AG09309 (cell line): ENCODE measurements at regions not wholly inside any gene's neighbourhood (a gene's known extent, or its start where the extent isn't known, plus 50 kb on each side); places are given as distances from the start of the nearest gene placed in this dataset.

Experiments used
- DNase-seq: peaks from one replicate; pipeline ENCODE4 v3.0.0-alpha.2; 2010; ENCODE audit warnings: low read depth
- H3K4me3 ChIP-seq: 2 replicates; pipeline ENCODE4 v1.5.1; 2011; ENCODE audit warnings: mild to moderate bottlenecking, low read depth, low read length, moderate library complexity; ENCODE audit not compliant: control insufficient read depth
- TF ChIP-seq, protein P1 (sequence below): IDR thresholded peaks from 2 replicates; pipeline ENCODE4 v1.5.1; 2011; ENCODE audit warnings: mild to moderate bottlenecking, low read depth, low read length, inconsistent platforms; ENCODE audit not compliant: insufficient read depth, control insufficient read depth; ENCODE audit errors: missing control alignments

DNA sequence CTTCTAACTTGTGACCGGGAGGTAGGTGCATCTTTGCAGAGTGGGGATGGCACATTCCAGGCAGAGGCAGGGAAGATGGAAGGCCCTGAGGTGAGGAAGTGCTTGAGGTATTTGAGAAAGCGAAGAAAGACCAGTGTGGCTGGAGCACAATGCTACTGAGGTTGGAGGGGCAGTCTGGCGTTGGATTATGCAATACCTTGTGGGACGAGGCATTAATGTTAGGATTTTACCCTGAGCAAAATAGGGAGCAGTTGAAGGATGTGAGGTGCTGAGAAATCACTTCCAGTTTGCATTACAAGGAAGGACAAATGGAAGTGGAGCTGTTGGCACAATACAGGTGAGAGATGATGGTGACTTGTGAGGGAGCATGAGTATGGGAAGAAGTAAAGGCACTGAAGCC, 145.5 kb downstream of the KCNA5 start:
- TF ChIP-seq, protein P1, sequence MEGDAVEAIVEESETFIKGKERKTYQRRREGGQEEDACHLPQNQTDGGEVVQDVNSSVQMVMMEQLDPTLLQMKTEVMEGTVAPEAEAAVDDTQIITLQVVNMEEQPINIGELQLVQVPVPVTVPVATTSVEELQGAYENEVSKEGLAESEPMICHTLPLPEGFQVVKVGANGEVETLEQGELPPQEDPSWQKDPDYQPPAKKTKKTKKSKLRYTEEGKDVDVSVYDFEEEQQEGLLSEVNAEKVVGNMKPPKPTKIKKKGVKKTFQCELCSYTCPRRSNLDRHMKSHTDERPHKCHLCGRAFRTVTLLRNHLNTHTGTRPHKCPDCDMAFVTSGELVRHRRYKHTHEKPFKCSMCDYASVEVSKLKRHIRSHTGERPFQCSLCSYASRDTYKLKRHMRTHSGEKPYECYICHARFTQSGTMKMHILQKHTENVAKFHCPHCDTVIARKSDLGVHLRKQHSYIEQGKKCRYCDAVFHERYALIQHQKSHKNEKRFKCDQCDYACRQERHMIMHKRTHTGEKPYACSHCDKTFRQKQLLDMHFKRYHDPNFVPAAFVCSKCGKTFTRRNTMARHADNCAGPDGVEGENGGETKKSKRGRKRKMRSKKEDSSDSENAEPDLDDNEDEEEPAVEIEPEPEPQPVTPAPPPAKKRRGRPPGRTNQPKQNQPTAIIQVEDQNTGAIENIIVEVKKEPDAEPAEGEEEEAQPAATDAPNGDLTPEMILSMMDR, result no peak
- no peak for DNase-seq

DNA sequence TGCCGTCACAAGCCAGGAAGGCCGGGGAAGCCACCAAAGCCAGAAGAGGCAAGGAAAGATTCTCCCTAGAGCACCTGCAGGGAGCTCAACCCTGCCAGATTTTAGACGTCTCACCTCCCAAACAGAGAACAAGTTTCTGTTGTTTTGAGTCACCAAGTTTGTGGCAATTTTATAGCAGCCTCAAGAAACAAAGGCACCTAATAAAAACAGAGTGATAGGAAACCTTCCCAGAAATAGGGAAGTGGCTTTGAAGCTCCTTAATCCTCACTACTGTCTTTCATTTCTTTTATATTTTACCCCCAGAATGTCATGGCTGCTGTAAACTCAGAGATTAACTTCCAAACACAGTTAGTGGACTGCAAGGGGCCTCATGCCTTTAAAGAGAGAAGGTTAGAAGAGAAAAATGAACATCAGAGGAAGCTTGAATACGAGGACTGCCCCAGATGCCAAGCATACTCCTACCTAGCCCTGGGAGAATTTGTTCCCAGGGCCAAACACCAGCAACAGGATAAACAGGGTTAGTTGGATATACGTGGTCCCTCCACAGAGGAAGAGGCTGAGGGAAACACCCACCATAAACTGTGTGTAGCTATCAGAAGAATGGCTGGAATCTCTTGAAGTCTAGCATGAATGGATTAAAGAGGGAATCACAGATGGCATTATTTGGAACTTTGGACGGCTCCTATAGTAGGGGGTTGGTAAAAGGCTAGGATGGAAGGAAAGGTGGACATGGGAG, 148.3 kb downstream of the KCNA5 start:
- no peak for DNase-seq
- no peak overlapping the region for H3K4me3 ChIP-seq
- TF ChIP-seq, protein P1, result no peak

More for the DNA sequence above, 145.5 kb downstream of the KCNA5 start:
- H3K4me3 ChIP-seq, result no peak overlapping the region

DNA sequence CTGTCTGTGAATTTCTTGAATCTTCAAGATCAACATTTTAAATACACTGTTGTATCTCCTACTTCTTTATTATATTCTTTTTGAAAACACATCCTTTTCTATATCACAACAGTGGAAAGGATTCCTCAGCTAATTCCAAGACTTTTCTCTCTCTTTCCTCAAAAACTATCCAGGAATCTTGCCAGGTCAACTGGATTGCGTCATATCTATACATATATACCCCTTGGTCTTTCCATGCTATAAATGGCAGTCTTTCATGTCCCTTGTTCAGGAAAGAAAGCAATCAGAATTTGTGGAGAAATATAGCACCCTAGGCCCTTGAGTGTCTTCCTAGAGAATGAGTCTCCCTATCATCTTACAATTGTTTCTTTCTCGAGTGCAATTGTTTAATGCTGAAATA, 149.0 kb downstream of the KCNA5 start:
- TF ChIP-seq, protein P1, result no peak
- DNase-seq, result no peak
- H3K4me3 ChIP-seq, result no peak overlapping the region

DNA sequence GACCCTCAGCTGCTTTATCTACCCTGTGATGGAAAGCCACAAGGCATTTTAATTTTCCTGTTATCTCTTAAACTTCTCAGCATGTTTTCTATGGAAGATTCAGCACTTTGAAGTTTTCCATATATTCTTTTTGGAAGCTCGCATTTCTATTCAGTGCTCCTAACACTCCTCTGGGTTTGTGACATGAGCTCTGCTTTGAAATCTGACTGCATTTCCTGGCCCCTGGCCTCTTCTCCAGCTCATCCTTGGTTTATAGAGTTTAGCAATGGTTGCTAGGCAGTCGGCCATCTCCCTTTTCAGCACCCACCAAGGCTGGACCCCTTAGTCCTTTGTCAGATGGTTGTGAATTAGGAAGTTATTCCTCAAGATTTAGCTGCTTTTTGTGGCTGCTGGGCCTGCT, 150.6 kb downstream of the KCNA5 start:
- TF ChIP-seq, protein P1, result no peak
- no peak overlapping the region for H3K4me3 ChIP-seq
- DNase-seq, result no peak

DNA sequence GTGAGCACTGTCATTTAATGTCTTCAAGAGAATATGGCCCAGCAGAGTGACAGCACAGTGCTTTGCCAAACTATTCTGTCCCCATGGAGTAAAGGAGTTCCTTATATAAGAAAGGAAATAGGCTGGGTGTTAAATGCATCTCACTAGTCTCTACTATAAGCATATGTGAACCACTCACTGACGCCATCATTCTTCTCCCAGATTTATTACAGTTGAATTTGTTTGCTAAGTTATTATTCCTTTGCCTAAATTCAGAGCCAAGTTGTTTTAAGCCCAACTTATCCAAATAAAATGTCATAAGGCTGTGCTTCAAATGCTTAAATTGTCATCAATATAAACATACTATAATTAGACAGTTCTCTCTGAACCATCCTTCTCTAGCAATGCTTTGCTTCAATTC, 151.6 kb downstream of the KCNA5 start:
- TF ChIP-seq, protein P1, result no peak
- DNase-seq, result no peak

DNA sequence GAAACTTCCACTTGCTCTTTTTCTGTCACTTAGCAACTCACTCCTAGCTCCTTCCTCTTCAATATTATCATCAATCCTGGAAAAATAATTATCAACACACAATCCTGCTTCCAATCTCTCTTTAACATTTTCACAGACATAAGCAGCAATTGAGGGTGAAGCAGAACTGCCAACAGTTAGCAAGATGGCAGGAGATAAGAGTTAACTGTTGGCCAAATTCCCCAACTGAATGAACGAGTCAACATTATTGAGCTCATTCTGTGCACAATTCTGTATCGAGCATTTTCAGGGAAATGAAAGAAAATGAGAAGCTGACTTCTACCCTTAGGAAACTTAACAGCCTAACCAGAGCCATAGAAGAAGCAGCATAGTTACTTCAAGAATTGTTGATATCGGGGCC, 152.0 kb downstream of the KCNA5 start:
- no peak overlapping the region for H3K4me3 ChIP-seq
- TF ChIP-seq, protein P1, result no peak
- DNase-seq, result no peak

More for the DNA sequence above, 151.6 kb downstream of the KCNA5 start:
- H3K4me3 ChIP-seq, result no peak overlapping the region
